Osteoblast (primary cell): ENCODE measurements at regions not wholly inside any gene's neighbourhood (a gene's known extent, or its start where the extent isn't known, plus 50 kb on each side); places are given as distances from the start of the nearest gene placed in this dataset.

ENCODE experiments used
- DNase-seq: peaks from one replicate; pipeline ENCODE4 v3.0.0; 2011; ENCODE audit warnings: low spot score, mixed read lengths; ENCODE audit not compliant: insufficient read length; ENCODE audit errors: missing footprints
- H2AFZ ChIP-seq: 2 replicates; pipeline ENCODE4 v1.6.0; 2011; ENCODE audit warnings: mild to moderate bottlenecking, low read length
- H3K27ac ChIP-seq: 2 replicates; pipeline ENCODE4 v1.5.1; 2011; ENCODE audit warnings: mild to moderate bottlenecking, low read depth, low read length, moderate library complexity
- H3K27me3 ChIP-seq: 2 replicates; pipeline ENCODE4 v1.6.0; 2012; ENCODE audit warnings: mild to moderate bottlenecking, control low read depth, inconsistent platforms, low read length, moderate library complexity; ENCODE audit not compliant: insufficient read depth
- H3K36me3 ChIP-seq: 2 replicates; pipeline ENCODE4 v1.5.1; 2011; ENCODE audit warnings: mild to moderate bottlenecking, low read length, control low read depth, moderate library complexity; ENCODE audit not compliant: insufficient read depth
- H3K4me1 ChIP-seq: 2 replicates; pipeline ENCODE4 v1.5.1; 2011; ENCODE audit warnings: mild to moderate bottlenecking, low read length, control low read depth, moderate library complexity; ENCODE audit not compliant: insufficient read depth
- H3K4me2 ChIP-seq: 2 replicates; pipeline ENCODE4 v1.6.0; 2011; ENCODE audit warnings: mild to moderate bottlenecking, low read length; ENCODE audit not compliant: insufficient read depth
- H3K4me3 ChIP-seq: fragments of 200-600 bp; sonication (generic); 3 replicates; pipeline ENCODE4 v1.5.1; 2012; ENCODE audit warnings: mild to moderate bottlenecking, low read length, inconsistent platforms; ENCODE audit not compliant: insufficient read depth
- H3K79me2 ChIP-seq: 2 replicates; pipeline ENCODE4 v1.6.0; 2012; ENCODE audit warnings: mild to moderate bottlenecking, low read length, control low read depth, inconsistent platforms; ENCODE audit not compliant: insufficient read depth
- H3K9me3 ChIP-seq: 2 replicates; pipeline ENCODE4 v1.5.1; 2011; ENCODE audit warnings: low read depth, low read length, control low read depth
- H4K20me1 ChIP-seq: 2 replicates; pipeline ENCODE4 v1.6.0; 2012; ENCODE audit warnings: mild to moderate bottlenecking, low read length, control low read depth; ENCODE audit not compliant: insufficient read depth
- TF ChIP-seq, protein P1 (sequence below): IDR thresholded peaks from 2 replicates; pipeline ENCODE4 v1.5.1; 2011; ENCODE audit warnings: mild to moderate bottlenecking, low read depth, low read length, moderate library complexity; ENCODE audit errors: extremely low read depth

DNA sequence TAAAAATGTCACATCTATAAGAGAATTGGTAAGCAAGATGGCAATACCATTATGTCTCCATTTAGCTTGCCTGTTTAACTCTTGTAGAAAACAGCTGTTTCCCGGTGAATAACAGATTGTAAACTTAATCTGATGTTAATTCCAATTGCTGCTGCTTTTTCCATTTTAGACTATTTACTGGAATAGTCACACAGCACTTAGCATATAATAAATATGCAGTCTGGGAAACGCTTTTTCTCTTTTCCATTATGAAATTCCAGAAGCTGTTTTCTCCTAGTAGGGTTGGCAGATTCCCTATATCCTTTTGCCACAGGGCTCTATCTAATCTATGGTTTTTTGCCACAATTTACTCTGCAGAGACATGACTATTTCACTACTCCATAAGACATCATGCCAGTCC is 148.0 kb downstream of the CEMIP2 start:
- H3K9me3 ChIP-seq, result no peaks in the 10 kb centered on the region
- H3K4me3 ChIP-seq, result no peak overlapping the region
- H2AFZ ChIP-seq, result no peak overlapping the region
- H3K27ac ChIP-seq, result no peak overlapping the region
- DNase-seq, result no peak
- no peaks in the 10 kb centered on the region for H3K36me3 ChIP-seq
- TF ChIP-seq, protein P1, sequence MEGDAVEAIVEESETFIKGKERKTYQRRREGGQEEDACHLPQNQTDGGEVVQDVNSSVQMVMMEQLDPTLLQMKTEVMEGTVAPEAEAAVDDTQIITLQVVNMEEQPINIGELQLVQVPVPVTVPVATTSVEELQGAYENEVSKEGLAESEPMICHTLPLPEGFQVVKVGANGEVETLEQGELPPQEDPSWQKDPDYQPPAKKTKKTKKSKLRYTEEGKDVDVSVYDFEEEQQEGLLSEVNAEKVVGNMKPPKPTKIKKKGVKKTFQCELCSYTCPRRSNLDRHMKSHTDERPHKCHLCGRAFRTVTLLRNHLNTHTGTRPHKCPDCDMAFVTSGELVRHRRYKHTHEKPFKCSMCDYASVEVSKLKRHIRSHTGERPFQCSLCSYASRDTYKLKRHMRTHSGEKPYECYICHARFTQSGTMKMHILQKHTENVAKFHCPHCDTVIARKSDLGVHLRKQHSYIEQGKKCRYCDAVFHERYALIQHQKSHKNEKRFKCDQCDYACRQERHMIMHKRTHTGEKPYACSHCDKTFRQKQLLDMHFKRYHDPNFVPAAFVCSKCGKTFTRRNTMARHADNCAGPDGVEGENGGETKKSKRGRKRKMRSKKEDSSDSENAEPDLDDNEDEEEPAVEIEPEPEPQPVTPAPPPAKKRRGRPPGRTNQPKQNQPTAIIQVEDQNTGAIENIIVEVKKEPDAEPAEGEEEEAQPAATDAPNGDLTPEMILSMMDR, result no peak
- H4K20me1 ChIP-seq, result no peaks in the 10 kb centered on the region
- no peak overlapping the region for H3K4me2 ChIP-seq
- H3K79me2 ChIP-seq, result no peaks in the 10 kb centered on the region
- H3K4me1 ChIP-seq, result no peaks in the 10 kb centered on the region
- no peaks in the 10 kb centered on the region for H3K27me3 ChIP-seq

GRCh38 chr9:71619926-71620325 is 148.4 kb downstream of the CEMIP2 start:
- TF ChIP-seq, protein P1, result no peak
- no peak overlapping the region for H3K4me2 ChIP-seq
- H3K4me1 ChIP-seq, result no peaks in the 10 kb centered on the region
- no peak overlapping the region for H3K27ac ChIP-seq
- no peaks in the 10 kb centered on the region for H4K20me1 ChIP-seq
- DNase-seq, result no peak
- H2AFZ ChIP-seq, result no peak overlapping the region
- no peak overlapping the region for H3K4me3 ChIP-seq
- no peaks in the 10 kb centered on the region for H3K9me3 ChIP-seq
- H3K36me3 ChIP-seq, result no peaks in the 10 kb centered on the region
- no peaks in the 10 kb centered on the region for H3K79me2 ChIP-seq
- no peaks in the 10 kb centered on the region for H3K27me3 ChIP-seq

DNA sequence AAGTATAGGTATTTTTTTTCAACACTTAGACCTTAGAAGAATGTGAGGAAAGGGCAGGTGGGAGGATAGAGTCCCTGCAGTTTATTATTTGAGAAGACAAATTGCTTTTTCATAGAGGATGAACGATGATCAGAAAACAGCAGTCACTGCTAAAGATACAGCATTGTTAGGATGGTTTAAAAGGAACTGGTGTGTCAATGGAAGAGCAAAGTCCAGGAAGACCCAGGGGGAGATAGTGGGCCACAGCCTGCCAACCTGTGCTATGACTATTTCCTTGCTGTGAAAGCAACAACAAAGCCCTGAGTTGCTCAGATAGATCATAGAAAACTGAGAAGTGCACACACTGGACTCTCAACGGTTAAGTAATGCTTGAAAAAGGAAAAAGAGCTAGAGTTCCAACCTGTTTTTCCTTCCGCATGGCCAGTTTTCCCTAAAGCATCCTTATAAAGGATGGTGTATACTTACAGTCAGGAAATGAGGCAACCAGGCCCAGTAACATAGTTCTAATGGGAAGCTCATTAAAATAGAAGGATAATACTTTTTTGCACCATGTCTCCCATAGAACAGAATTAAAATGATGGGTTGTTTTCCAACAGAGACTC is 153.8 kb downstream of the CEMIP2 start:
- peak overlapping the region; percentile 18 for H2AFZ ChIP-seq
- no peak overlapping the region for H3K4me2 ChIP-seq
- no peak overlapping the region for H3K4me3 ChIP-seq
- no peak for DNase-seq
- H3K36me3 ChIP-seq, result no peaks in the 10 kb centered on the region
- no peak overlapping the region for H3K27ac ChIP-seq
- no peaks in the 10 kb centered on the region for H3K79me2 ChIP-seq
- TF ChIP-seq, protein P1, result no peak
- no peaks in the 10 kb centered on the region for H3K4me1 ChIP-seq
- H4K20me1 ChIP-seq, result no peaks in the 10 kb centered on the region
- no peaks in the 10 kb centered on the region for H3K9me3 ChIP-seq
- no peaks in the 10 kb centered on the region for H3K27me3 ChIP-seq

- Histone ChIP-seq H4K20me1 (no peaks in the 10 kb centered on the region), H3K4me2 (no peak overlapping the region), H3K4me1 (peaks cover 8% of the 10 kb centered on the region), H3K9me3 (no peaks in the 10 kb centered on the region), H3K4me3 (no peak overlapping the region), H3K27me3 (no peaks in the 10 kb centered on the region), H2AFZ (peak overlapping the region; percentile 41), H3K27ac (no peak overlapping the region), H3K36me3 (no peaks in the 10 kb centered on the region), H3K79me2 (no peaks in the 10 kb centered on the region)
- TF ChIP-seq, protein P1, result no peak
- no peak for DNase-seq
Observed at GRCh38 chr9:71612889-71613288, 155.4 kb downstream of the CEMIP2 start.
